Neural crest cell (in vitro differentiated cells): ENCODE measurements at regions not wholly inside any gene's neighbourhood (a gene's known extent, or its start where the extent isn't known, plus 50 kb on each side); places are given as distances from the start of the nearest gene placed in this dataset.

ENCODE experiments used
- DNase-seq: peaks from one replicate; pipeline ENCODE4 v3.0.0; 2021; ENCODE audit warnings: low read depth, mixed read lengths, low spot score
- H3K27ac Mint-ChIP-seq: one replicate; pipeline ENCODE4 v1.8.0; 2021; ENCODE audit warnings: mild to moderate bottlenecking, mixed read lengths; ENCODE audit not compliant: unreplicated experiment
- H3K27me3 Mint-ChIP-seq: 2 replicates; pipeline ENCODE4 v1.8.0; 2021; ENCODE audit warnings: low read depth, mild to moderate bottlenecking, mixed read lengths
- H3K36me3 Mint-ChIP-seq: 2 replicates; pipeline ENCODE4 v1.8.0; 2021; ENCODE audit warnings: low read depth, mild to moderate bottlenecking, mixed read lengths
- H3K4me1 Mint-ChIP-seq: 2 replicates; pipeline ENCODE4 v1.8.0; 2021; ENCODE audit warnings: mixed read lengths
- H3K4me3 Mint-ChIP-seq: one replicate; pipeline ENCODE4 v1.8.0; 2021; ENCODE audit warnings: mild to moderate bottlenecking, mixed read lengths
- H3K9me3 Mint-ChIP-seq: 2 replicates; pipeline ENCODE4 v1.8.0; 2021; ENCODE audit warnings: mixed read lengths
- TF ChIP-seq, protein P1 (sequence below): fragments of 200-600 bp; sonication (generic); conservative IDR thresholded peaks from 2 replicates; pipeline ENCODE4 v1.5.0; 2021; ENCODE audit warnings: antibody characterized with exemption, mild to moderate bottlenecking

GRCh38 chr3:112741983-112742382, 101.0 kb upstream of the CCDC80 start:
- Mint-ChIP-seq H3K27me3 (no peaks in the 10 kb centered on the region), H3K9me3 (no peaks in the 10 kb centered on the region), H3K4me1 (no peaks in the 10 kb centered on the region), H3K4me3 (no peak overlapping the region), H3K27ac (no peak overlapping the region), H3K36me3 (no peaks in the 10 kb centered on the region)
- DNase-seq = no peak
- TF ChIP-seq, protein P1, sequence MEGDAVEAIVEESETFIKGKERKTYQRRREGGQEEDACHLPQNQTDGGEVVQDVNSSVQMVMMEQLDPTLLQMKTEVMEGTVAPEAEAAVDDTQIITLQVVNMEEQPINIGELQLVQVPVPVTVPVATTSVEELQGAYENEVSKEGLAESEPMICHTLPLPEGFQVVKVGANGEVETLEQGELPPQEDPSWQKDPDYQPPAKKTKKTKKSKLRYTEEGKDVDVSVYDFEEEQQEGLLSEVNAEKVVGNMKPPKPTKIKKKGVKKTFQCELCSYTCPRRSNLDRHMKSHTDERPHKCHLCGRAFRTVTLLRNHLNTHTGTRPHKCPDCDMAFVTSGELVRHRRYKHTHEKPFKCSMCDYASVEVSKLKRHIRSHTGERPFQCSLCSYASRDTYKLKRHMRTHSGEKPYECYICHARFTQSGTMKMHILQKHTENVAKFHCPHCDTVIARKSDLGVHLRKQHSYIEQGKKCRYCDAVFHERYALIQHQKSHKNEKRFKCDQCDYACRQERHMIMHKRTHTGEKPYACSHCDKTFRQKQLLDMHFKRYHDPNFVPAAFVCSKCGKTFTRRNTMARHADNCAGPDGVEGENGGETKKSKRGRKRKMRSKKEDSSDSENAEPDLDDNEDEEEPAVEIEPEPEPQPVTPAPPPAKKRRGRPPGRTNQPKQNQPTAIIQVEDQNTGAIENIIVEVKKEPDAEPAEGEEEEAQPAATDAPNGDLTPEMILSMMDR = no peak

DNA sequence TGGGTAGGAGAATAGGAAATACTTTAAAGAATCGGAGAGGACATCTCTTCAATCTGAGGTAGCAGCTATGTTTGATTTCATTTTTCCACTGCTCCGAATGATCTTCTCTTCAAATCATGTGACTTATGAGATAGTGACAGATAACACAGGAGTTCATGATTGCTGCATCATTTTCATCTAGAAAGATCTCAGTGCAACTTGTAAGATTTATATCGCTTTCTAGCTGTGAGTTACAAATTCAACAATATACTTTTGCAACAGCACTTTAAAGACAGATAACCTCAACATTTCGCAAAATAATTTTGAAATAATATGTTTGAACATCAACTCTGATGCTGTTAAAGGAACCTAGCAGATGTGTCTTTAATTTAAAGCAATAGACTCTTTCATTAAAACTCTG, 99.9 kb upstream of the CCDC80 start:
- Mint-ChIP-seq H3K9me3 (no peaks in the 10 kb centered on the region), H3K27me3 (no peaks in the 10 kb centered on the region), H3K4me3 (no peak overlapping the region), H3K4me1 (no peaks in the 10 kb centered on the region), H3K27ac (no peak overlapping the region), H3K36me3 (no peaks in the 10 kb centered on the region)
- DNase-seq = no peak
- TF ChIP-seq, protein P1 = no peak

DNA sequence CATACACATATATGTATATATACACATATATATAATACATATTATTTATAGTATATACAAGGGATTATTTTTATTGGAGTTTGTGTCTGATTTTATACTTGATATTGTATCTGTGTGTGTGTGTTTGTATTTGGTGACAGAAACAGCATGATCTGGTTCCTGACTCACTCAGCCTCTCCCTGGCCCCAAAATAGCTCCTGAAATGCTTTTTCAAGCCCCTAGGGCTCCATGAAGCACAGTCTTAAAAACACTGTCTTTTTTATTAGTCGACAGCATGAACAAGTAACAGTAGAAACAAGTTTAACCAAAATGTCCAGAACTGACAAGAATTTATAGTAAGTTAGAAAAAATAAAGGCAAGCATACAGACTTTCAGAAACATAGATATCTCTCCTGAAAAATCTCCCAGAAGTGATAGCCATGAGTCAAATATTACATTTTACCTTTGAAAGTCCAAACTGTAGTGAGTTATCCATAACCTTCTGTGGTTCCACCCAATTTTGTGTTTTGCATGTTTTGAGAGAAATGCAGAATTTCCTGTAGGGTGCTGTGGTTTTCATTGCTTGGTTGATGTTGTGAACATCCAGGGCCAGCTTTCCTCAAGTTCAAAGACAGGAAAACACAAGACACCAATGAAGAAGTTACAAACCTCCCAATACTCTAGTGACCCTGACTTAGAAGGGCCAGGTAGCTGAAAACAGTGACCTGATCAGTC, 98.5 kb upstream of the CCDC80 start:
- H3K27me3 Mint-ChIP-seq = no peaks in the 10 kb centered on the region
- H3K27ac Mint-ChIP-seq = no peak overlapping the region
- no peak for DNase-seq

GRCh38 chr3:112738366-112738765, 97.4 kb upstream of the CCDC80 start:
- Mint-ChIP-seq H3K4me1 (no peaks in the 10 kb centered on the region), H3K27ac (no peak overlapping the region), H3K9me3 (no peaks in the 10 kb centered on the region), H3K27me3 (no peaks in the 10 kb centered on the region), H3K36me3 (no peaks in the 10 kb centered on the region), H3K4me3 (no peak overlapping the region)
- no peak for DNase-seq
- TF ChIP-seq, protein P1 = no peak

More for the DNA sequence above, 98.5 kb upstream of the CCDC80 start:
- no peaks in the 10 kb centered on the region for H3K9me3 Mint-ChIP-seq
- H3K36me3 Mint-ChIP-seq = no peaks in the 10 kb centered on the region
- TF ChIP-seq, protein P1 = no peak
- no peak overlapping the region for H3K4me3 Mint-ChIP-seq
- H3K4me1 Mint-ChIP-seq = no peaks in the 10 kb centered on the region

- Mint-ChIP-seq H3K4me1 (no peaks in the 10 kb centered on the region), H3K27ac (no peak overlapping the region), H3K27me3 (no peaks in the 10 kb centered on the region), H3K9me3 (no peaks in the 10 kb centered on the region), H3K36me3 (no peaks in the 10 kb centered on the region), H3K4me3 (no peak overlapping the region)
- TF ChIP-seq, protein P1 = no peak
- DNase-seq = no peak
Observed at GRCh38 chr3:112736805-112737566, 96.0 kb upstream of the CCDC80 start.
